Mesenchymal stem cell (in vitro differentiated cells and primary cell): ENCODE measurements at regions not wholly inside any gene's neighbourhood (a gene's known extent, or its start where the extent isn't known, plus 50 kb on each side); places are given as distances from the start of the nearest gene placed in this dataset.

Experiments used
- DNase-seq: peaks from one replicate; pipeline ENCODE4 v3.0.0-alpha.2; 2013
- H2AFZ ChIP-seq: one replicate; pipeline ENCODE4 v1.6.1; 2013; ENCODE audit warnings: low read depth, mild to moderate bottlenecking, control low read depth, inconsistent platforms, low read length, moderate library complexity
- H2AK5ac ChIP-seq: 2 replicates; pipeline ENCODE4 v1.6.1; 2013; ENCODE audit warnings: low read length, moderate library complexity, mild to moderate bottlenecking, inconsistent platforms; ENCODE audit not compliant: severe bottlenecking
- H2BK120ac ChIP-seq: one replicate; pipeline ENCODE4 v1.6.1; 2013; ENCODE audit warnings: low read depth, mild to moderate bottlenecking, inconsistent platforms, low read length, moderate library complexity
- H2BK12ac ChIP-seq, 2 experiments: one replicate each; pipeline ENCODE4 v1.6.1; 2013; ENCODE audit warnings: inconsistent platforms in 2 of 2, low read length in 2 of 2, mild to moderate bottlenecking in 2 of 2, moderate library complexity in 2 of 2, control low read depth in 1 of 2
- H2BK15ac ChIP-seq: one replicate; pipeline ENCODE4 v1.6.1; 2013; ENCODE audit warnings: mild to moderate bottlenecking, low read depth, inconsistent platforms; ENCODE audit not compliant: poor library complexity, severe bottlenecking
- H2BK5ac ChIP-seq: 2 replicates; pipeline ENCODE4 v1.6.1; 2013; ENCODE audit warnings: low read depth, mild to moderate bottlenecking, low read length, control low read depth, inconsistent platforms; ENCODE audit not compliant: poor library complexity, severe bottlenecking
- H3K14ac ChIP-seq, 2 experiments: one replicate each; pipeline ENCODE4 v1.6.1; 2013; ENCODE audit warnings: inconsistent platforms in 2 of 2, low read length in 2 of 2, control low read depth in 1 of 2, mild to moderate bottlenecking in 1 of 2, moderate library complexity in 1 of 2
- H3K18ac ChIP-seq, 2 experiments: one replicate each; pipeline ENCODE4 v1.6.1; 2013; ENCODE audit warnings: inconsistent platforms in 2 of 2, low read length in 2 of 2, control low read depth in 1 of 2, low read depth in 1 of 2, mild to moderate bottlenecking in 1 of 2
- H3K23ac ChIP-seq, 2 experiments: one replicate each; pipeline ENCODE4 v1.6.1; 2013; ENCODE audit warnings: inconsistent platforms in 2 of 2, low read length in 2 of 2, mild to moderate bottlenecking in 2 of 2, moderate library complexity in 2 of 2, control low read depth in 1 of 2
- H3K27ac ChIP-seq: 2 replicates; pipeline ENCODE4 v1.5.1; 2013; ENCODE audit warnings: mild to moderate bottlenecking, moderate library complexity, low read length, control low read depth, inconsistent platforms; ENCODE audit not compliant: poor library complexity, severe bottlenecking
- H3K27me3 ChIP-seq, 2 experiments: 2 replicates each; pipeline versions ENCODE4 v1.6.1 to v1.7.0; 2013; ENCODE audit warnings: low read length in 2 of 2, mild to moderate bottlenecking in 2 of 2, moderate library complexity in 2 of 2, control low read depth in 1 of 2, inconsistent platforms in 1 of 2; ENCODE audit not compliant: control insufficient read depth in 1 of 2, insufficient read depth in 1 of 2
- H3K36me3 ChIP-seq, 2 experiments: 2 replicates each; pipeline versions ENCODE4 v1.6.1 to v1.7.0; 2013; ENCODE audit warnings: low read length in 2 of 2, control low read depth in 1 of 2, inconsistent platforms in 1 of 2, low read depth in 1 of 2, mild to moderate bottlenecking in 1 of 2; ENCODE audit not compliant: insufficient read depth in 2 of 2, control insufficient read depth in 1 of 2
- H3K4ac ChIP-seq, 2 experiments: one replicate each; pipeline ENCODE4 v1.6.1; 2013; ENCODE audit warnings: inconsistent platforms in 2 of 2, low read length in 2 of 2, mild to moderate bottlenecking in 2 of 2, moderate library complexity in 2 of 2, control low read depth in 1 of 2, low read depth in 1 of 2
- H3K4me1 ChIP-seq: 2 replicates; pipeline ENCODE4 v1.6.1; 2013; ENCODE audit warnings: low read depth, low read length, control low read depth; ENCODE audit not compliant: control insufficient read depth, insufficient read depth
- H3K4me2 ChIP-seq: 2 replicates; pipeline ENCODE4 v1.6.1; 2013; ENCODE audit warnings: low read length, mild to moderate bottlenecking, inconsistent platforms; ENCODE audit not compliant: poor library complexity, severe bottlenecking
- H3K4me3 ChIP-seq, 2 experiments: 2 replicates each; pipeline versions ENCODE4 v1.5.1 to v1.7.0; 2013; ENCODE audit warnings: low read length in 2 of 2, mild to moderate bottlenecking in 2 of 2, control low read depth in 1 of 2, low read depth in 1 of 2; ENCODE audit not compliant: insufficient read depth in 1 of 2
- H3K79me1 ChIP-seq: replicated peaks from 2 replicates; pipeline ENCODE4 v1.6.1; 2013; ENCODE audit warnings: mild to moderate bottlenecking, control low read depth, low read length, inconsistent platforms; ENCODE audit not compliant: poor library complexity, severe bottlenecking
- H3K9ac ChIP-seq: 2 replicates; pipeline ENCODE4 v1.7.0; 2013; ENCODE audit warnings: mild to moderate bottlenecking, low read length, moderate library complexity
- H3K9me3 ChIP-seq: 2 replicates; pipeline ENCODE4 v1.7.0; 2013; ENCODE audit warnings: mild to moderate bottlenecking, low read length; ENCODE audit not compliant: control insufficient read depth
- H4K8ac ChIP-seq: one replicate; pipeline ENCODE4 v1.6.1; 2013; ENCODE audit warnings: inconsistent platforms, mild to moderate bottlenecking, low read length, moderate library complexity
- H4K91ac ChIP-seq: one replicate; pipeline ENCODE4 v1.6.1; 2013; ENCODE audit warnings: mild to moderate bottlenecking, low read length, inconsistent platforms
- WGBS: methylation state at CpG from one replicate; pipeline ENCODE4 v1.1.7; 2013; ENCODE audit warnings: mixed read lengths; 5-methylcytosine and 5-hydroxymethylcytosine counted together

GRCh38 chr2:150232321-150232720, 255.1 kb downstream of the RND3 start:
- H4K91ac ChIP-seq, result no peak overlapping the region
- H3K23ac ChIP-seq, result no peak overlapping the region
- no peak for DNase-seq
- no peak overlapping the region for H3K14ac ChIP-seq
- no peak overlapping the region for H3K4me2 ChIP-seq
- H3K9me3 ChIP-seq, result no peaks in the 10 kb centered on the region
- H3K18ac ChIP-seq, result no peak overlapping the region
- no peaks in the 10 kb centered on the region for H3K79me1 ChIP-seq
- H3K4me3 ChIP-seq, result no peak overlapping the region
- no peak overlapping the region for H2AFZ ChIP-seq
- H2BK12ac ChIP-seq, result no peak overlapping the region
- no peaks in the 10 kb centered on the region for H3K36me3 ChIP-seq
- H3K27ac ChIP-seq, result no peak overlapping the region
- H3K4ac ChIP-seq, result no peak overlapping the region
- no peak overlapping the region for H2AK5ac ChIP-seq
- H3K27me3 ChIP-seq, result no peaks in the 10 kb centered on the region
- no peak overlapping the region for H2BK120ac ChIP-seq
- H3K4me1 ChIP-seq, result no peaks in the 10 kb centered on the region
- H2BK15ac ChIP-seq, result no peak overlapping the region
- no peak overlapping the region for H4K8ac ChIP-seq
- 100% methylated on average over 1 of the region's 1 CpG for WGBS
- H3K9ac ChIP-seq, result no peak overlapping the region
- H2BK5ac ChIP-seq, result no peak overlapping the region

GRCh38 chr2:150230616-150231015, 256.9 kb downstream of the RND3 start:
- H2BK120ac ChIP-seq, result no peak overlapping the region
- no peaks in the 10 kb centered on the region for H3K36me3 ChIP-seq
- no peak overlapping the region for H3K18ac ChIP-seq
- no peak overlapping the region for H3K27ac ChIP-seq
- WGBS, result no CpG with 5 or more reads among the region's 1 CpG
- no peak overlapping the region for H3K9ac ChIP-seq
- H4K8ac ChIP-seq, result no peak overlapping the region
- H3K14ac ChIP-seq, result no peak overlapping the region
- no peak overlapping the region for H3K4me3 ChIP-seq
- no peak for DNase-seq
- H2AFZ ChIP-seq, result no peak overlapping the region
- no peak overlapping the region for H2BK5ac ChIP-seq
- no peaks in the 10 kb centered on the region for H3K9me3 ChIP-seq
- H4K91ac ChIP-seq, result no peak overlapping the region
- no peaks in the 10 kb centered on the region for H3K79me1 ChIP-seq
- H2BK15ac ChIP-seq, result no peak overlapping the region
- H3K4me2 ChIP-seq, result no peak overlapping the region
- no peaks in the 10 kb centered on the region for H3K27me3 ChIP-seq
- H3K4ac ChIP-seq, result no peak overlapping the region
- no peak overlapping the region for H3K23ac ChIP-seq
- no peak overlapping the region for H2BK12ac ChIP-seq
- no peak overlapping the region for H2AK5ac ChIP-seq
- no peaks in the 10 kb centered on the region for H3K4me1 ChIP-seq

- Histone ChIP-seq H2AK5ac (no peak overlapping the region), H3K4me1 (no peaks in the 10 kb centered on the region), H2BK15ac (no peak overlapping the region), H3K4ac (no peak overlapping the region), H2BK12ac (no peak overlapping the region), H3K23ac (no peak overlapping the region), H3K18ac (no peak overlapping the region), H3K36me3 (no peaks in the 10 kb centered on the region), H3K4me3 (no peak overlapping the region), H4K8ac (no peak overlapping the region), H3K27me3 (no peaks in the 10 kb centered on the region), H3K79me1 (no peaks in the 10 kb centered on the region), H3K9me3 (no peaks in the 10 kb centered on the region), H3K4me2 (no peak overlapping the region), H2BK120ac (no peak overlapping the region), H3K27ac (no peak overlapping the region), H2AFZ (no peak overlapping the region), H3K14ac (no peak overlapping the region), H3K9ac (no peak overlapping the region), H4K91ac (no peak overlapping the region), H2BK5ac (no peak overlapping the region)
- WGBS, result no CpG with 5 or more reads among the region's 1 CpG
- no peak for DNase-seq
These were observed 257.5 kb downstream of the RND3 start for GRCh38 chr2:150230004-150230403.

GRCh38 chr2:150228936-150229335, 258.5 kb downstream of the RND3 start:
- Histone ChIP-seq H2BK15ac (no peak overlapping the region), H3K23ac (no peak overlapping the region), H2BK5ac (no peak overlapping the region), H4K91ac (no peak overlapping the region), H3K18ac (no peak overlapping the region), H3K4me2 (no peak overlapping the region), H3K9me3 (no peaks in the 10 kb centered on the region), H3K27ac (no peak overlapping the region), H3K4me1 (no peaks in the 10 kb centered on the region), H3K4ac (no peak overlapping the region), H2BK12ac (no peak overlapping the region), H3K9ac (no peak overlapping the region), H3K14ac (no peak overlapping the region), H4K8ac (no peak overlapping the region), H3K4me3 (no peak overlapping the region), H2BK120ac (no peak overlapping the region), H2AFZ (no peak overlapping the region), H3K79me1 (no peaks in the 10 kb centered on the region), H2AK5ac (no peak overlapping the region), H3K36me3 (no peaks in the 10 kb centered on the region), H3K27me3 (no peaks in the 10 kb centered on the region)
- no CpG with 5 or more reads among the region's 1 CpG for WGBS
- peak; percentile 39 for DNase-seq
